WTC11 (cell line): ENCODE measurements at regions not wholly inside any gene's neighbourhood (a gene's known extent, or its start where the extent isn't known, plus 50 kb on each side); places are given as distances from the start of the nearest gene placed in this dataset.

ENCODE experiments used
- ATAC-seq: fragments of 200-7000 bp; cut with Tn5 transposase; 2 replicates; pipeline ENCODE4 v1.10.0; 2021; ENCODE audit warnings: mild to moderate bottlenecking, moderate library complexity
- CTCF ChIA-PET: fragments of 300-600 bp; sonication (Branson Sonifier 250); formaldehyde crosslinking; loops from one replicate; lab custom pipeline; 2021; ENCODE audit warnings: antibody characterized with exemption; lab: Charles Lee
- POLR2A ChIA-PET: fragments of 350-600 bp; sonication (Branson Sonifier 250); formaldehyde crosslinking; loops from one replicate; lab custom pipeline; 2021; ENCODE audit warnings: antibody characterized with exemption; lab: Charles Lee
- DNase-seq: peaks from one replicate; pipeline ENCODE4 v3.0.0; 2021; ENCODE audit warnings: low spot score
- H3K27ac Mint-ChIP-seq: 2 replicates; pipeline ENCODE4 v1.8.0; 2021; ENCODE audit warnings: mixed read lengths
- H3K27me3 Mint-ChIP-seq: 2 replicates; pipeline ENCODE4 v1.8.0; 2021; ENCODE audit warnings: low read depth, mild to moderate bottlenecking, moderate library complexity, mixed read lengths
- H3K36me3 Mint-ChIP-seq: 2 replicates; pipeline ENCODE4 v1.8.0; 2021; ENCODE audit warnings: mixed read lengths
- H3K4me1 Mint-ChIP-seq: 2 replicates; pipeline ENCODE4 v1.8.0; 2022; ENCODE audit warnings: mixed read lengths
- H3K4me3 Mint-ChIP-seq: 2 replicates; pipeline ENCODE4 v1.8.0; 2021; ENCODE audit warnings: mild to moderate bottlenecking, moderate library complexity, mixed read lengths
- H3K9me3 Mint-ChIP-seq: 2 replicates; pipeline ENCODE4 v1.8.0; 2021; ENCODE audit warnings: mixed read lengths
- AFF4 ChIP-seq: sonication (generic); formaldehyde crosslinking; IDR thresholded peaks from 2 replicates; pipeline ENCODE4 v1.8.1; 2023; ENCODE audit warnings: mild to moderate bottlenecking, missing genetic modification reagents, borderline replicate concordance
- CBFB ChIP-seq: sonication (generic); formaldehyde crosslinking; IDR thresholded peaks from 2 replicates; pipeline ENCODE4 v1.8.1; 2022; ENCODE audit warnings: mild to moderate bottlenecking, low read depth, missing genetic modification reagents
- ESRRA ChIP-seq: sonication (generic); formaldehyde crosslinking; IDR thresholded peaks from 2 replicates; pipeline ENCODE4 v1.8.1; 2022; ENCODE audit warnings: mild to moderate bottlenecking, missing genetic modification reagents, borderline replicate concordance
- ETV6 ChIP-seq: sonication (generic); formaldehyde crosslinking; IDR thresholded peaks from 2 replicates; pipeline ENCODE4 v1.8.1; 2022; ENCODE audit warnings: mild to moderate bottlenecking, missing genetic modification reagents
- FOXJ3 ChIP-seq: sonication (generic); formaldehyde crosslinking; IDR thresholded peaks from 2 replicates; pipeline ENCODE4 v1.9.0; 2021; ENCODE audit warnings: missing genetic modification reagents, mild to moderate bottlenecking, borderline replicate concordance
- GABPB1 ChIP-seq: sonication (generic); formaldehyde crosslinking; IDR thresholded peaks from 2 replicates; pipeline ENCODE4 v1.8.1; 2023; ENCODE audit warnings: mild to moderate bottlenecking, missing genetic modification reagents
- JAZF1 ChIP-seq: fragments of 250-450 bp; sonication (Bioruptor Pico); IDR thresholded peaks from 2 replicates; pipeline ENCODE4 v1.9.0; 2021; ENCODE audit warnings: moderate library complexity, mild to moderate bottlenecking, inconsistent platforms
- KAT7 ChIP-seq: sonication (generic); formaldehyde crosslinking; IDR thresholded peaks from 2 replicates; pipeline ENCODE4 v1.8.1; 2023; ENCODE audit warnings: missing genetic modification reagents, mild to moderate bottlenecking, borderline replicate concordance
- NFE2L1 ChIP-seq: sonication (generic); formaldehyde crosslinking; IDR thresholded peaks from 2 replicates; pipeline ENCODE4 v1.8.1; 2023; ENCODE audit warnings: missing genetic modification reagents
- PREB ChIP-seq: sonication (generic); formaldehyde crosslinking; IDR thresholded peaks from 2 replicates; pipeline ENCODE4 v1.8.1; 2022; ENCODE audit warnings: mild to moderate bottlenecking, missing genetic modification reagents, moderate library complexity, borderline replicate concordance
- SMAD3 ChIP-seq: sonication (generic); formaldehyde crosslinking; IDR thresholded peaks from 2 replicates; pipeline ENCODE4 v1.8.0; 2022; ENCODE audit warnings: missing genetic modification reagents, mild to moderate bottlenecking, borderline replicate concordance
- SP1 ChIP-seq: sonication (generic); formaldehyde crosslinking; conservative IDR thresholded peaks from 2 replicates; pipeline ENCODE4 v1.8.1; 2022; ENCODE audit warnings: missing genetic modification reagents
- TEAD4 ChIP-seq: sonication (generic); formaldehyde crosslinking; IDR thresholded peaks from 2 replicates; pipeline ENCODE4 v1.8.0; 2022; ENCODE audit warnings: mild to moderate bottlenecking, missing genetic modification reagents
- TP53 ChIP-seq: sonication (generic); formaldehyde crosslinking; IDR thresholded peaks from 2 replicates; pipeline ENCODE4 v1.8.1; 2023; ENCODE audit warnings: mild to moderate bottlenecking, missing genetic modification reagents
- ZBTB21 ChIP-seq: sonication (generic); formaldehyde crosslinking; IDR thresholded peaks from 2 replicates; pipeline ENCODE4 v1.8.1; 2023; ENCODE audit warnings: mild to moderate bottlenecking, missing genetic modification reagents, borderline replicate concordance
- ZBTB43 ChIP-seq: sonication (generic); formaldehyde crosslinking; IDR thresholded peaks from 2 replicates; pipeline ENCODE4 v1.8.1; 2023; ENCODE audit warnings: mild to moderate bottlenecking, missing genetic modification reagents
- ZNF425 ChIP-seq: fragments of 250-450 bp; sonication (Bioruptor Pico); conservative IDR thresholded peaks from 2 replicates; pipeline ENCODE4 v1.9.0; 2021; ENCODE audit warnings: mild to moderate bottlenecking
- ZNF512 ChIP-seq: sonication (generic); formaldehyde crosslinking; IDR thresholded peaks from 2 replicates; pipeline ENCODE4 v1.8.1; 2022; ENCODE audit warnings: missing genetic modification reagents, borderline replicate concordance
- ZNF671 ChIP-seq: fragments of 250-450 bp; sonication (Bioruptor Pico); IDR thresholded peaks from 2 replicates; pipeline ENCODE4 v1.8.0; 2021; ENCODE audit warnings: mild to moderate bottlenecking
- TF ChIP-seq, protein P1 (sequence below): sonication (generic); formaldehyde crosslinking; IDR thresholded peaks from 2 replicates; pipeline ENCODE4 v1.8.0; 2022; ENCODE audit warnings: mild to moderate bottlenecking, missing genetic modification reagents
- TF ChIP-seq, protein P2 (sequence below): fragments of 250-450 bp; sonication (Bioruptor Pico); IDR thresholded peaks from 2 replicates; pipeline ENCODE4 v1.8.0; 2021; ENCODE audit warnings: mild to moderate bottlenecking

- no peak overlapping the region for H3K4me3 Mint-ChIP-seq
- no peak for DNase-seq
- ChIA-PET POLR2A (no interaction called here), CTCF (interaction anchor here (0.5 kb wide), 1 partner anchor 1011 kb away, joined by 3 read pairs; no protein-coding TSS in a partner anchor)
- peaks cover 4% of the 10 kb centered on the region for H3K36me3 Mint-ChIP-seq
- peaks cover 4% of the 10 kb centered on the region for H3K9me3 Mint-ChIP-seq
- H3K27me3 Mint-ChIP-seq = no peaks in the 10 kb centered on the region
- TF ChIP-seq AFF4 (CRISPR knock-in tag) (no peak), NFE2L1 (CRISPR knock-in tag) (no peak), SMAD3 (no peak), GABPB1 (CRISPR knock-in tag) (no peak), SP1 (no peak), TP53 (CRISPR knock-in tag) (no peak), ZNF512 (no peak), ZBTB21 (no peak)
- TF ChIP-seq, protein P1, sequence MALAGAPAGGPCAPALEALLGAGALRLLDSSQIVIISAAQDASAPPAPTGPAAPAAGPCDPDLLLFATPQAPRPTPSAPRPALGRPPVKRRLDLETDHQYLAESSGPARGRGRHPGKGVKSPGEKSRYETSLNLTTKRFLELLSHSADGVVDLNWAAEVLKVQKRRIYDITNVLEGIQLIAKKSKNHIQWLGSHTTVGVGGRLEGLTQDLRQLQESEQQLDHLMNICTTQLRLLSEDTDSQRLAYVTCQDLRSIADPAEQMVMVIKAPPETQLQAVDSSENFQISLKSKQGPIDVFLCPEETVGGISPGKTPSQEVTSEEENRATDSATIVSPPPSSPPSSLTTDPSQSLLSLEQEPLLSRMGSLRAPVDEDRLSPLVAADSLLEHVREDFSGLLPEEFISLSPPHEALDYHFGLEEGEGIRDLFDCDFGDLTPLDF (CRISPR knock-in tag) = no peak
- ATAC-seq = no peak
- peaks cover 8% of the 10 kb centered on the region for H3K4me1 Mint-ChIP-seq
- H3K27ac Mint-ChIP-seq = no peak overlapping the region
These were observed 69.9 kb upstream of the OTOS start for GRCh38 chr2:240210198-240210965.

GRCh38 chr2:240211096-240211495 is 70.6 kb upstream of the OTOS start:
- Mint-ChIP-seq H3K36me3 (peaks cover under 1% of the 10 kb centered on the region; the same call in 1 of the 2 replicates), H3K4me3 (no peak overlapping the region), H3K27me3 (no peaks in the 10 kb centered on the region), H3K9me3 (no peaks in the 10 kb centered on the region; the same call in 1 of the 2 replicates), H3K27ac (no peak overlapping the region), H3K4me1 (peaks cover under 1% of the 10 kb centered on the region; the same call in 1 of the 2 replicates)
- no peak for DNase-seq
- POLR2A ChIA-PET = no interaction called here
- CTCF ChIA-PET = no interaction called here
- ATAC-seq = no peak
- TF ChIP-seq ETV6 (CRISPR knock-in tag) = no peak
- TF ChIP-seq ZNF671 (CRISPR knock-in tag) = no peak
- no peak for TF ChIP-seq JAZF1 (CRISPR knock-in tag)
- no peak for TF ChIP-seq ESRRA (CRISPR knock-in tag)
- TF ChIP-seq, protein P2, sequence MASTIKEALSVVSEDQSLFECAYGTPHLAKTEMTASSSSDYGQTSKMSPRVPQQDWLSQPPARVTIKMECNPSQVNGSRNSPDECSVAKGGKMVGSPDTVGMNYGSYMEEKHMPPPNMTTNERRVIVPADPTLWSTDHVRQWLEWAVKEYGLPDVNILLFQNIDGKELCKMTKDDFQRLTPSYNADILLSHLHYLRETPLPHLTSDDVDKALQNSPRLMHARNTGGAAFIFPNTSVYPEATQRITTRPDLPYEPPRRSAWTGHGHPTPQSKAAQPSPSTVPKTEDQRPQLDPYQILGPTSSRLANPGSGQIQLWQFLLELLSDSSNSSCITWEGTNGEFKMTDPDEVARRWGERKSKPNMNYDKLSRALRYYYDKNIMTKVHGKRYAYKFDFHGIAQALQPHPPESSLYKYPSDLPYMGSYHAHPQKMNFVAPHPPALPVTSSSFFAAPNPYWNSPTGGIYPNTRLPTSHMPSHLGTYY (CRISPR knock-in tag) = no peak
- no peak for TF ChIP-seq ZBTB43 (CRISPR knock-in tag)
- no peak for TF ChIP-seq PREB (CRISPR knock-in tag)
- TF ChIP-seq ZBTB21 = no peak
- TF ChIP-seq FOXJ3 (CRISPR knock-in tag) = no peak
- TF ChIP-seq KAT7 = no peak
- no peak for TF ChIP-seq CBFB (CRISPR knock-in tag)
- no peak for TF ChIP-seq TEAD4 (CRISPR knock-in tag)
- no peak for TF ChIP-seq ZNF425 (CRISPR knock-in tag)
